Upper lobe of right lung (tissue), 1 donor: ENCODE measurements at regions not wholly inside any gene's neighbourhood (a gene's known extent, or its start where the extent isn't known, plus 50 kb on each side); places are given as distances from the start of the nearest gene placed in this dataset.
A peak's percentile ranks its signal among the peaks of the same experiment; 100 is the strongest.

ENCODE experiments used
- ATAC-seq: fragments of 200-7000 bp; cut with Tn5 transposase; one replicate; pipeline ENCODE4 v1.9.1; 2020; ENCODE audit warnings: mild to moderate bottlenecking, moderate library complexity
- DNase-seq: peaks from one replicate; pipeline ENCODE4 v3.0.0-alpha.2; 2020
- H3K27ac ChIP-seq: fragments of 200-600 bp; one replicate; pipeline ENCODE4 v1.8.0; 2022
- H3K27me3 ChIP-seq: fragments of 200-600 bp; one replicate; pipeline ENCODE4 v1.8.0; 2022; ENCODE audit warnings: mild to moderate bottlenecking
- H3K36me3 ChIP-seq: fragments of 200-600 bp; one replicate; pipeline ENCODE4 v1.8.0; 2022
- H3K4me1 ChIP-seq: fragments of 200-600 bp; one replicate; pipeline ENCODE4 v1.8.0; 2022
- H3K4me3 ChIP-seq: fragments of 200-600 bp; one replicate; pipeline ENCODE4 v1.8.0; 2022; ENCODE audit warnings: mild to moderate bottlenecking
- H3K9me3 ChIP-seq: fragments of 200-600 bp; one replicate; pipeline ENCODE4 v1.8.0; 2022
- intact Hi-C: fragments of 100-400 bp; cut with DNase I; formaldehyde crosslinking; loops from one replicate; pipeline ENCODE4 v1.11.0; 2022
- TF ChIP-seq, protein P1 (sequence below): fragments of 200-600 bp; IDR thresholded peaks from one replicate; pipeline ENCODE4 v1.8.0; 2022; ENCODE audit warnings: antibody characterized with exemption
- donor health status: DM: no; HTN: yes; CAD: no; lungs with severe emphysema.

DNA sequence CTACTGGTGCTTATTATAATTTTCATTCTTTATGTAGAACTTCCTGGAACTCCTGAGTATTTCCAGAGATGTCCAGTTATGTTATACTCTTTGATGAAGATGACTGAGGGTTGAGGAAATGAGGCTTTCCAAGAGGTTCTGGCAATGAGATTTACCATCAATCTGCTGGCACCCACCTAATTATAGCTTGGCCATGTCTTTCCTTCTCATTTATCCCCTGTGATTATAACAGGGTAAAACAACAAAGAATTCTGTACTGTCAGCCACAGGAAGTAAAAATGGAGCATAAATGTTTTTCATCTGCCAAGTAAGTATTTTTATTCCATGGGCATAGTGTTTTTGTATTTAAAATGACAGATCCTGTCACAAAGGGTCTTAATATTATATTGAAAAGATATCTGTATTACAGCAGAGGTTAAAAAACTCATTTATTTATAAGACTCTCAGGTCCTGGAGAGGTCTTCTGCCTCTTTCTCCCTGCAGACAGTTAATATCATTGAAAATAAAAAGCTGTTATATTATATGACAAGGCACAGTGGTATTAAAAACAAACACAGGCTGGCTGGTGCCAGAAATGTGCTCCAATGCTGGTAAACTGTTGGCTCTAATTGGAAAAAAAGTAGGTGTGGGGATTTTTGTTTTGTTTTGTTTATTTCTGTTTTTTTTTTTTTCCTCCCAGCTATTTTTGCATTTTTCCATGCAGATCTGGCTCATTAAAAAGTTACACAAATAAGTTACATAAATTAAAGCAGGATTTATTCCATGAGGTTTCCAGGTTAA is 1764.1 kb upstream of the CELF4 start:
- intact Hi-C loops, result no loop called here
- Histone ChIP-seq H3K4me1 (no peaks in the 10 kb centered on the region), H3K27ac (no peak overlapping the region), H3K9me3 (no peaks in the 10 kb centered on the region), H3K36me3 (no peaks in the 10 kb centered on the region), H3K27me3 (no peaks in the 10 kb centered on the region), H3K4me3 (no peak overlapping the region)
- DNase-seq (no peak), ATAC-seq (no peak)
- TF ChIP-seq, protein P1, sequence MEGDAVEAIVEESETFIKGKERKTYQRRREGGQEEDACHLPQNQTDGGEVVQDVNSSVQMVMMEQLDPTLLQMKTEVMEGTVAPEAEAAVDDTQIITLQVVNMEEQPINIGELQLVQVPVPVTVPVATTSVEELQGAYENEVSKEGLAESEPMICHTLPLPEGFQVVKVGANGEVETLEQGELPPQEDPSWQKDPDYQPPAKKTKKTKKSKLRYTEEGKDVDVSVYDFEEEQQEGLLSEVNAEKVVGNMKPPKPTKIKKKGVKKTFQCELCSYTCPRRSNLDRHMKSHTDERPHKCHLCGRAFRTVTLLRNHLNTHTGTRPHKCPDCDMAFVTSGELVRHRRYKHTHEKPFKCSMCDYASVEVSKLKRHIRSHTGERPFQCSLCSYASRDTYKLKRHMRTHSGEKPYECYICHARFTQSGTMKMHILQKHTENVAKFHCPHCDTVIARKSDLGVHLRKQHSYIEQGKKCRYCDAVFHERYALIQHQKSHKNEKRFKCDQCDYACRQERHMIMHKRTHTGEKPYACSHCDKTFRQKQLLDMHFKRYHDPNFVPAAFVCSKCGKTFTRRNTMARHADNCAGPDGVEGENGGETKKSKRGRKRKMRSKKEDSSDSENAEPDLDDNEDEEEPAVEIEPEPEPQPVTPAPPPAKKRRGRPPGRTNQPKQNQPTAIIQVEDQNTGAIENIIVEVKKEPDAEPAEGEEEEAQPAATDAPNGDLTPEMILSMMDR, result no peak

DNA sequence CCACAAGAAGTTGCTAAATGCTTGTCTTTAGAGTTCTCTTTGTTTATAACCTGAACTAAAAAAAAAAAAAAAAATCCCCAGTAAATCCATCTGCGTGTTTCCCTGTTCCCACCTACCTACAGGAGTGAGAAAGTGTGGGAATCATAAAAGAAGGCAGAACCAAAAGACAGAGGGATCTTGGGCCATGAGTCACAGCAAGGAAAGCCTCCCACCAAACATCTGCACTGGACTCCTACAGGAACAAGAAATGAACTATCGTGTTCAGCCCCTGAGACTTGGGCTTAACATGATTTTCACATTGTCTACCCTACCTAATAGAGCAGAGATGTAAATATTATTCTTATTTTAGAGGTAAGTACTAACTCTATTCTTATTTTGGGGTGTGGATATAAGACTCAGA is 1761.2 kb upstream of the CELF4 start:
- intact Hi-C loops, result no loop called here
- no peaks in the 10 kb centered on the region for H3K27me3 ChIP-seq
- TF ChIP-seq, protein P1, result no peak

DNA sequence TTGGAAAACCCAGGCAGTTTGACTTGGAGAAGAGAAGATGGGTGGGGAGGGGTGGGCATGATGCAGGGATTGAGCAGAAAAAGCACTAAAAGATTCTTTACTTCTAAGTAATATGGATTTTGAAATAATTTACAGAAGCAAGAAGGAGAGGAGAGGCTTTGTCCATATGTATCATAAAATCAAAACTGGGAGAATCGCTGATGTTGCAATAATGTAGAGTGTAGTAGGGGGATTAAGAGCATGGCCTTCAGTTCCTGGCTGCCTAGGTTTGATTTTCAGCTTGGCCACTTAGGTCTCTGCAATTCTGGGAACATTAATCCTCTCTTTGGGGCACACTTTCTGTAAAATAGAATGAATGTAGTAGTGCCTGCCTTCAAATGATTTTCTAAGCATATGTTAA is 1760.4 kb upstream of the CELF4 start:
- Histone ChIP-seq H3K36me3 (no peaks in the 10 kb centered on the region), H3K4me3 (no peak overlapping the region), H3K27ac (no peak overlapping the region), H3K9me3 (no peaks in the 10 kb centered on the region), H3K27me3 (no peaks in the 10 kb centered on the region), H3K4me1 (no peaks in the 10 kb centered on the region)
- DNase-seq (no peak), ATAC-seq (no peak)
- intact Hi-C loops, result no loop called here
- TF ChIP-seq, protein P1, result no peak

More for the DNA sequence above, 1761.2 kb upstream of the CELF4 start:
- ATAC-seq, result no peak
- Histone ChIP-seq H3K36me3 (no peaks in the 10 kb centered on the region), H3K4me1 (no peaks in the 10 kb centered on the region), H3K9me3 (no peaks in the 10 kb centered on the region), H3K27ac (no peak overlapping the region), H3K4me3 (no peak overlapping the region)
- no peak for DNase-seq

DNA sequence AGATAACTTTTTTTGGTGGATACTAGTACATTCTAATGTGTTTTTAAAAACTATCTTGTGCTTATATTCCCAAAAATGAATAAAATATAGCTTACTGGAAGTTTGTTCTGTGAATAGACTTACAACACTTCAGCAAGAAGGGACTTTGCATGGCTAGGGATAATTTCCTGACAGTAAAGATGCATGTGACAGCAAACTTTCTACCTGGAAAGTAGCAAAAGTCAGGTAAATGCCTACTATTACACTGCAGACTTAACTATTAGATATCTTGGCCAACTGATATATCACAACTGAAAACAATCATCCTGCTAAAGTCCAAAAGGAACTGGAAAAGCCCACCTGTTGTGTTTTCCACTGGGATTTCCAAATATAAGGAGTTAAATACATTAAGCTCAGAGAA is 1753.5 kb upstream of the CELF4 start:
- intact Hi-C loops, result no loop called here
- ATAC-seq, result no peak
- no peaks in the 10 kb centered on the region for H3K4me1 ChIP-seq
- TF ChIP-seq, protein P1, result no peak
- H3K36me3 ChIP-seq, result no peaks in the 10 kb centered on the region
- H3K4me3 ChIP-seq, result no peak overlapping the region
- DNase-seq, result no peak
- H3K27ac ChIP-seq, result no peak overlapping the region
- no peaks in the 10 kb centered on the region for H3K9me3 ChIP-seq
- H3K27me3 ChIP-seq, result no peaks in the 10 kb centered on the region

DNA sequence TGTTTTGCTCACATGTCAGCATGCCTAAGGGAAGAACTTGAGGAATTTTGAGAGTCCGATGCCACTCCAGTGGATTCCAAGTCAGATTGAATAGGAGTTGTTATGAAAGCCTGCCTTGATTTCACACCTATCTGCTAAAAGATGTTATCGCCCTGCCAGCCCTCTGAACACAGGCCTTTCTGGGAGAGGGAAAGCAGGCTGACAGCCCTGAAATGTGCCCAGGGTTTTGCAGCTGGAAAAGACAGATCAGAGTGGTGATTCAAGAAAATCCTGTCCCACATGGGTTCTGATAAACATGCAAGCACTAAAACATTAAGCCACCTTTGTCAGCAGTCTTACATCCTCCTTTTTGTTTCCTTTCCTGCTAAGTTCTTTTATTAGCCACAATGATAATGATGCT is 1752.9 kb upstream of the CELF4 start:
- H3K27me3 ChIP-seq, result no peaks in the 10 kb centered on the region
- DNase-seq (no peak), ATAC-seq (no peak)
- no peaks in the 10 kb centered on the region for H3K36me3 ChIP-seq
- intact Hi-C loops, result no loop called here
- H3K9me3 ChIP-seq, result no peaks in the 10 kb centered on the region
- H3K27ac ChIP-seq, result no peak overlapping the region
- TF ChIP-seq, protein P1, result no peak
- no peak overlapping the region for H3K4me3 ChIP-seq
- no peaks in the 10 kb centered on the region for H3K4me1 ChIP-seq

DNA sequence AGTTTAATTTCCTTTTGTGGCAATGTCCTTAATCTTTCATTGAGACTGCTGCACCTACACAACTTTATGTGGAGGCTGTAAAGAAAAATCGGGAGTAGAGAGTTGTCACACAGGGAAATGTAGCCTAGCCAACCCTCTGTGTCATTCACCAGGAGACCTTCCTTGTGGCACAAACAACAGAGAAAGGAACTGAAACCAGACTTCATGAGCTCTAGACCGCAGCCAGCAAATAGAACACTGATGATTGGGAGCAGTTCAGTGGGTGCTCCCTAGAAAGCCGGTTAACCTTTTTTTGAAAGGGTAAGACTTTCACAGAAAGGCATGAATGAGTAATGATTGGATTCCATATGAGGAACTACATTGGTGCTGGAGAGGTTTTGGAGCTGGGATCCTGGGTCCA is 1752.4 kb upstream of the CELF4 start:
- DNase-seq, result no peak
- Histone ChIP-seq H3K9me3 (no peaks in the 10 kb centered on the region), H3K36me3 (no peaks in the 10 kb centered on the region), H3K27ac (no peak overlapping the region), H3K4me1 (no peaks in the 10 kb centered on the region), H3K4me3 (no peak overlapping the region), H3K27me3 (no peaks in the 10 kb centered on the region)
- intact Hi-C loops, result no loop called here
- ATAC-seq, result peak; percentile 61
- TF ChIP-seq, protein P1, result no peak
